Left ventricle myocardium superior (tissue), 1 donor: ENCODE measurements at regions not wholly inside any gene's neighbourhood (a gene's known extent, or its start where the extent isn't known, plus 50 kb on each side); places are given as distances from the start of the nearest gene placed in this dataset.

Source experiments
- ATAC-seq: fragments of 200-7000 bp; cut with Tn5 transposase; one replicate; pipeline ENCODE4 v1.9.1; 2020; ENCODE audit warnings: mild to moderate bottlenecking, moderate library complexity
- DNase-seq: peaks from one replicate; pipeline ENCODE4 v3.0.0-alpha.2; 2020
- intact Hi-C: fragments of 100-400 bp; cut with micrococcal nuclease; formaldehyde crosslinking; loops from one replicate; pipeline ENCODE4 v1.11.0; 2022
- donor health status: DM: no; HTN: yes; CAD: no; lungs with severe emphysema.

- no peak for ATAC-seq
These were observed 168.8 kb downstream of the NUP210 start for GRCh38 chr3:13251166-13251903.

DNA sequence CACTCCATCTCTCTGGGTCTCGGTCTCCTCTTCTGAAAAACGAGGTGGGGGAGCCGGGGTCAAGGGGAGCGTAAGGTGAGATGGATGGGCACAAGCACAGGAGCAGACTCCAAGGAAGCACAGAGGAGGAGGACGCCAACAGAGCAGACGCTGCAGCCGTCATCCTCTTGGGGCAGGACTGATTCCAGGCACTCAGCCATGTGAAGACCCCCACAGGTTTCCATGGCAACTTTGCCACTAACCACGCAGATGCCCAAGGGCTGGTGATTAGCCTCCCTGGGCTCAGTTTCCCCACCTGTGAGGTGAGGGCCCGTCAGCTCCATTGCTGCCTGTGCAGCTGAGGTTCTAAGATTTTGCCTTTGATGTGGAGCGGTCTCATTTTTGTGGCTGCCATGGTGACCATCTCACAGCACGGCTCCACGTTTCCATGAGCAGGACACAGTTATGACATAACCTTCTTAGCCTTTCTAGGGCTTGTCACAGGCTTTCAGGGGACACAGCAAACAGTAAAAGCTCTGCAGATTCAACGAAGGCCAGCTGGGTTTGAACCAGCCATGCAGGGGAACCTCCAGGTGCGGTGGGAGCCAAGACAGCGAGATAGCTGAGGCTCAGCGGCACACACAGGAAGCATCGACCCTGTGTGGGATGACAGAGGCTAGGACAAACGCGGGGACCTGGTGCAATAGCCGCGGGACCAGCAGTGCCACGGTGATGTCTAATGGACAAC is 170.3 kb downstream of the NUP210 start:
- DNase-seq (no peak), ATAC-seq (no peak)
- intact Hi-C loops: no loop called here

More at GRCh38 chr3:13251166-13251903, 168.8 kb downstream of the NUP210 start:
- peak; percentile 6 for DNase-seq
- intact Hi-C loops: no loop called here

GRCh38 chr3:13248640-13249039 is 171.5 kb downstream of the NUP210 start:
- intact Hi-C loops: no loop called here
- DNase-seq (no peak), ATAC-seq (no peak)

DNA sequence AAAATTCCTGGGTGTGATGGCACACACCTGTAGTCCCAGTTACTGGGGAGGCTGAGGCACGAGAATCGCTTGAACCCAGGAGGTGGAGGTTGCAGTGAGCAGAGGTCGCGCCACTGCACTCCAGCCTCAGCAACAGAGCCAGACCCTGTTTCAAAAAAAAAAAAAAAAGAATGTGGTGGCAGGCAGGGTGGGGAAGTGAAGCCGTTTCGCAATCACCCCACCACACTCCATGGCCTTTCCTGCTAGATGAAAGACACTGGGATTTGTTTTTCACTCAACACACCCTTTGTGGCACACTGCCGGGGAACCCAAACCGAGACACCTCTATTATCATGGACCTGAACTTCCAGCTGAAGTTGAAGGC is 172.4 kb upstream of the IQSEC1 start:
- DNase-seq: no peak
- intact Hi-C loops: no loop called here
- ATAC-seq: no peak

- intact Hi-C loops: no loop called here
- ATAC-seq (no peak), DNase-seq (no peak)
These were observed 170.4 kb upstream of the IQSEC1 start for GRCh38 chr3:13243586-13243985.

DNA sequence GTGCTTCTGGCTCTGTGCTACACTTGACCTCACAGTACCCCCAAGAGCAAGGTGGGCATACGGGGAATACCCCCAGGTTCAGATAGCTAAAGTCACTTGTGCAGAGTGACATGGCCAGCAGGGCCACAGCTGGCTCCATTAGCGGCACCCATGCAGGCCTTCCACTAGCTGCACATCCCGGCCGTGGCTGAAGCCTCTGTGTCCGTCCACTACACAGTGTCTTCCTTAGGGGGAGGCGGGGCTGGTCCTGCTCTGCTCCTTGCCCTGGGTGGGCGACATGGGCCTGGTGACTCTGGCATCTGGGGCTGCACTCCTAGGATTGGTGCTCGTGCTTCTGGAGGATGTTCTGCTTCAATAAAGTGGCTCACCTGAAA is 169.1 kb upstream of the IQSEC1 start:
- ATAC-seq (no peak), DNase-seq (no peak)
- intact Hi-C loops: no loop called here

GRCh38 chr3:13241621-13242363 is 168.6 kb upstream of the IQSEC1 start:
- no peak for ATAC-seq
- intact Hi-C loops: no loop called here
- no peak for DNase-seq

- ATAC-seq (no peak), DNase-seq (no peak)
- intact Hi-C loops: no loop called here
These were observed 167.8 kb upstream of the IQSEC1 start for GRCh38 chr3:13240928-13241618.

- intact Hi-C loops: no loop called here
- ATAC-seq: no peak
- DNase-seq: no peak
These were observed 166.2 kb upstream of the IQSEC1 start for GRCh38 chr3:13239467-13239760.

DNA sequence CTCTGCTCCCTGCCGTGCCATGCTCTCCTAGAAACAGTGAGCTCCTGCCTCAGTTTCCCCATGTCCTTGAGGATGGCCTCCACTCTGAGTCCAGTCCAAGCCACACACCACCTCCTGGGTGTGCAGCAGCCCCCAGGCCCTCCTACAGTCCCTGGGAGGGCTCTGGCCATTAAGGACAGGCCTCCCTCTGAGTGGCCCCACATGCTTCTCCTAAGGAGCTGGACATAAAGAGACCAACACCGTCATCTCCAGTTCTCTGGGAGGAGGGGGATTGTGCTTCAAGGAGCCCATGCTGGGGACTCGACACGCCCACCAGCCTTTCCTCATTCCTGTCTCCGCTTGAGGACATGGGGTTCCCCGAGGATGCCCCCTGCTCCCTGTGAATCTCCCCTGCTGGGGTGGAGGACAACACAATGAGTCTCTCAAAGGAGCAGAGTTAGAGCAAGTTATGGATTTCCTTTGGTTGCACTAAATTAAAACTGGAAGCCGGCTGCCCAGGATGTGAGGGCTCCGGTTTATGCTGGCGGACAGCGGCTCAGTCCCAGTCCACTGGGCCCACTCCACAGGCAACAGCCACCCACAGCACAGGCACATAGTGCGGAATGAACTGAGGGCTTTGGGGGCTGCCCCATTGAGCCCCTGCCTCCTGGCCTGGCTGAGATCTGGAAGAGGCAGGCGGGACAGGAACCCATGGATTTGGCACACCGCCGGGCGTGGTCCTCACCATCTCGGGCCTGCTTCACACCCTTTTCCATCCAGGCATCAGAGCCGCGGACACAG is 165.6 kb upstream of the IQSEC1 start:
- intact Hi-C loops: no loop called here
- ATAC-seq (no peak), DNase-seq (no peak)

- no peak for ATAC-seq
- intact Hi-C loops: no loop called here
- DNase-seq: no peak
These were observed 164.7 kb upstream of the IQSEC1 start for GRCh38 chr3:13237776-13238490.

DNA sequence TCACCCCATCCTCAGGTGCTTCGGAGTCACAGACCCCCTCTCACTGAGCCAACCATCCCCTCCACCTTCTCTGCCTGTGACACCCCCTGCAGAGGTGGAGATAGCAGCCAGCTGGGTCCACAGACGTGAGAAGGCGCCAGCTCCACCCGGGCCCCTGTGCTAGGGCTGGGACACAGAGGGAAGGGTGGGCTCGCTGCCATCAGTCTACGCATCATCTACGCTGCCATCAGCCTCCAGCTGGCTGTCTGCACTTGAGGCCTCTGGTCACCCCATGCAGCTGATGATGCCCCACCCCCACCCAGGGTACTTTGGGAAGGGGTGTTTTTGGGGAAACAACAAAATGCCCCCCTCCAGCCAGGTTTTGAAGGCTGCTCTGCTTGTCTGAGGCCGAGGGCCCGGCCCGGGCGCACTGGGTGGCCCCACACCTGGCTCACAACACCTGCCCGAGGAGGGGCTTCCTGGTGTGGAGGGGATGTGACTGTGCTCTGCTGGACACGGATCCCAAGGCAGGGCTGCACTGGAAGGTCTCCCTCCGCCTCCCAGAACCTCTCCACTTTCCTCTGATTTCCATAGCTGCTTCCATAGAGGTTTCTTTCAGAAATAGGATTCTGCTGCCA is 163.4 kb upstream of the IQSEC1 start:
- intact Hi-C loops: no loop called here
- DNase-seq: peak; percentile 23

DNA sequence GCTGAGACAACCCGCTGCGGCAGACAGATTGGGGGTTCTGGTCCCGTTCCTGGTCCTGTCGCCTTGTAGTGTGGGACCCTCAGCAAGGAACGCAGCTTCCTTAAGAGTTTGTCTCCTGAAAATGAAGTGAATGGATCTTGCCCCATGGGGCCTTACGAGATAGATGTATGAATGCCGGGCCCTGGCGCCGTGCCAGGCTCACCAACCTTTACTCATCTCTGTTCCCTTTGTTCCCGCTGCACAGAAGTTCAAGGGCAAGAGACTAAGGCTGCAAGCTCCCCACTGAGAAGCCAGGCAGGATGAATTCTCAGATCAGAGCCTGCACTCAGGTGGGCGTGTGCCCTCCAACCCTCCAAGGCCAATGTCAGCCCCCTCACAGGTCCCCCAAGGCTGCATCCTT is 162.7 kb upstream of the IQSEC1 start:
- intact Hi-C loops: no loop called here
- ATAC-seq: no peak

More for the DNA sequence above, 163.4 kb upstream of the IQSEC1 start:
- ATAC-seq: no peak

GRCh38 chr3:13235079-13235478 is 161.8 kb upstream of the IQSEC1 start:
- ATAC-seq: no peak
- DNase-seq: peak; percentile 37
- intact Hi-C loops: no loop called here

More for the DNA sequence above, 162.7 kb upstream of the IQSEC1 start:
- DNase-seq: peak; percentile 26

- intact Hi-C loops: no loop called here
- DNase-seq: no peak
- ATAC-seq: no peak
These were observed 161.4 kb upstream of the IQSEC1 start for GRCh38 chr3:13234666-13235065.

GRCh38 chr3:13233487-13234485 is 160.6 kb upstream of the IQSEC1 start:
- intact Hi-C loops: no loop called here
- peak; percentile 15 for DNase-seq
- ATAC-seq: no peak
